HPDE6-E6E7 (cell line): ENCODE measurements at regions not wholly inside any gene's neighbourhood (a gene's known extent, or its start where the extent isn't known, plus 50 kb on each side); places are given as distances from the start of the nearest gene placed in this dataset.

Experiments used
- DNase-seq: peaks from one replicate; pipeline ENCODE4 v3.0.0; 2011; ENCODE audit warnings: missing footprints; ENCODE audit errors: extremely low spot score

GRCh38 chr14:29037411-29037810 is 270.8 kb downstream of the FOXG1 start:
- no peak for DNase-seq

GRCh38 chr14:29039171-29039570 is 272.6 kb downstream of the FOXG1 start:
- no peak for DNase-seq

- DNase-seq, result no peak
Measured at GRCh38 chr14:29042551-29042950, 276.0 kb downstream of the FOXG1 start.

GRCh38 chr14:29043737-29044136 is 277.1 kb downstream of the FOXG1 start:
- no peak for DNase-seq

GRCh38 chr14:29045237-29045636 is 278.6 kb downstream of the FOXG1 start:
- no peak for DNase-seq

GRCh38 chr14:29054119-29054518 is 287.5 kb downstream of the FOXG1 start:
- DNase-seq, result no peak

- DNase-seq, result no peak
Measured at GRCh38 chr14:29056041-29056566, 289.5 kb downstream of the FOXG1 start.

- DNase-seq, result no peak
Measured at GRCh38 chr14:29061702-29062101, 295.1 kb downstream of the FOXG1 start.

- DNase-seq, result no peak
Measured at GRCh38 chr14:29062466-29062865, 295.9 kb downstream of the FOXG1 start.

GRCh38 chr14:29062976-29063375 is 296.4 kb downstream of the FOXG1 start:
- no peak for DNase-seq

- no peak for DNase-seq
Measured at GRCh38 chr14:29064305-29064900, 297.8 kb downstream of the FOXG1 start.

- no peak for DNase-seq
Measured at GRCh38 chr14:29069228-29069627, 302.6 kb downstream of the FOXG1 start.

- no peak for DNase-seq
Measured at GRCh38 chr14:29075761-29076160, 309.2 kb downstream of the FOXG1 start.

- no peak for DNase-seq
Measured at GRCh38 chr14:29077916-29078315, 311.3 kb downstream of the FOXG1 start.

- no peak for DNase-seq
Measured at GRCh38 chr14:29078810-29079522, 312.4 kb downstream of the FOXG1 start.

GRCh38 chr14:29085546-29085945 is 319.0 kb downstream of the FOXG1 start:
- DNase-seq, result peak; percentile 7

GRCh38 chr14:29089849-29090248 is 323.3 kb downstream of the FOXG1 start:
- no peak for DNase-seq

- no peak for DNase-seq
Measured at GRCh38 chr14:29092121-29092520, 325.5 kb downstream of the FOXG1 start.

- no peak for DNase-seq
Measured at GRCh38 chr14:29097476-29097875, 330.9 kb downstream of the FOXG1 start.

- DNase-seq, result no peak
Measured at GRCh38 chr14:29098656-29099055, 332.1 kb downstream of the FOXG1 start.

- no peak for DNase-seq
Measured at GRCh38 chr14:29102266-29102665, 335.7 kb downstream of the FOXG1 start.

GRCh38 chr14:29102996-29103395 is 336.4 kb downstream of the FOXG1 start:
- no peak for DNase-seq

GRCh38 chr14:29108908-29109307 is 342.3 kb downstream of the FOXG1 start:
- no peak for DNase-seq
